Panc1 (cell line): ENCODE measurements at regions not wholly inside any gene's neighbourhood (a gene's known extent, or its start where the extent isn't known, plus 50 kb on each side); places are given as distances from the start of the nearest gene placed in this dataset.

Experiments
- CTCF ChIP-seq: fragments of 450-650 bp; IDR thresholded peaks from 2 replicates; pipeline ENCODE4 v1.5.1; 2017; ENCODE audit warnings: mild to moderate bottlenecking
- REST ChIP-seq, 2 experiments: IDR thresholded peaks; 2 replicates each; pipeline ENCODE4 v1.6.1; 2011 to 2012; ENCODE audit warnings: low read depth in 2 of 2, control low read depth in 1 of 2, low read length in 1 of 2, mild to moderate bottlenecking in 1 of 2, moderate library complexity in 1 of 2; ENCODE audit not compliant: insufficient read depth in 1 of 2

DNA sequence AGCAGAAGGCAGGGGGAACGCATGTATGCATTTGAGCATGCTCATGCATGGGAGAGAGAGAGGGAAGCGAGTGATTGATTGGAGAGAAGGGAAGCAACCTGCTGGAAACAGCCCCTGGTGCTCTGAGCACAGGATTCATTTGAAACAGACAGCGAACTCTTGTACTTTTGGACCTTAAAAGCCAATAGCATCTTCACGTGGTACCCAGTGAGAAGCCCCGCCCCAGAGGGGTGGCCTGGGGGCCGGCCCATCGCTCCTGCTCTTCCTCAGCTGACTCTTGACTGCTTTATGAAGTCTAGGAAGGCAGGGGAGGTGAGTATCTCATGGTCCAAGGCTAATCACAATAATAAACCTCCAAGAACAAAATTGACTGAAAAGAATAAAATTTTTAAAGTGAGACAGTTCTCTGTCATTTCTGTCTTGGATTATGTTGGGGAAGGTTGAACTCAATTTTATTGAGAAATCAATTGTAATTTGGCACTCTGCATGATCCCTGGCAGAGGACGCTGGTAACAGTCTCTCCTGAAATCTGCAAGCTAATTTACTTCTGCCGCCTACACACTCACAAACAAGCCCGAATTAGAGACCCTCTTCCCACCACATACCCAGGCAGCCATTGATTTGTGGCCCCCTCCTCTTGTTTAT is 168.2 kb upstream of the PPARGC1A start:
- TF ChIP-seq CTCF (no peak), REST (IDR thresholded peaks at IDR 0.05; ENCODE audit: insufficient read depth in 1 of 2, low read depth in 2 of 2, low read length in 1 of 2) (no peak)
